K562 (cell line): ENCODE measurements at regions not wholly inside any gene's neighbourhood (a gene's known extent, or its start where the extent isn't known, plus 50 kb on each side); places are given as distances from the start of the nearest gene placed in this dataset.

ENCODE experiments used
- ATAC-seq: fragments of 200-7000 bp; cut with Tn5 transposase; 3 replicates; pipeline ENCODE4 v1.9.1; 2020; ENCODE audit warnings: moderate library complexity
- BruUV-seq: library from RNA; stranded (reverse); fragments of 400-500 nt; replicated peaks from 2 replicates; lab custom pipeline; 2021; lab: Mats Ljungman, UMichigan
- CTCF ChIA-PET: fragments of 300-600 bp; formaldehyde crosslinking; extraction: SDS; loops from one replicate; lab custom pipeline; 2021; ENCODE audit warnings: low intra/inter-chr PET ratio; lab: Yijun Ruan, JAX
- POLR2A ChIA-PET: fragments of 300-600, 350-650 bp; sonication (Branson Sonifier 250); formaldehyde crosslinking; extraction: SDS; loops from one replicate; lab custom pipeline; 2021; ENCODE audit warnings: antibody characterized with exemption, inconsistent platforms; lab: Yijun Ruan, JAX
- DNase-seq, 4 experiments: peaks; one replicate each; pipeline versions ENCODE4 v3.0.0 to v3.0.0-alpha.2; 2011 to 2018; ENCODE audit warnings: low spot score in 3 of 4, mixed read lengths in 3 of 4; ENCODE audit errors: extremely low read depth in 1 of 4
- FAIRE-seq: peaks from 2 replicates; lab custom pipeline; 2011; peaks lifted over from hg19 to GRCh38; lab: Jason Lieb, UNC
- H2AFZ ChIP-seq: 2 replicates; pipeline ENCODE4 v1.6.0; 2011; ENCODE audit warnings: low read depth, low read length, control low read depth, inconsistent platforms
- H3K27ac ChIP-seq: fragments of 200-600 bp; 3 replicates; pipeline ENCODE4 v1.8.0; 2011; ENCODE audit warnings: low read depth, mild to moderate bottlenecking, control low read depth, inconsistent platforms, low read length, moderate library complexity, mixed read lengths; ENCODE audit errors: extremely low read depth
- H3K27me3 ChIP-seq, 2 experiments: fragments of 300-600 bp in 1 of 2; 2 replicates in 1 of 2; 3 replicates in 1 of 2; pipeline versions ENCODE4 v1.6.0 to v1.8.0; 2011; ENCODE audit warnings: inconsistent platforms in 2 of 2, low read length in 2 of 2, mild to moderate bottlenecking in 1 of 2, mixed read lengths in 1 of 2, moderate library complexity in 1 of 2; ENCODE audit not compliant: control insufficient read depth in 2 of 2, insufficient read depth in 2 of 2
- H3K36me3 ChIP-seq: fragments of 300-600 bp; 3 replicates; pipeline ENCODE4 v1.8.0; 2011; ENCODE audit warnings: mild to moderate bottlenecking, low read length, inconsistent platforms; ENCODE audit not compliant: control insufficient read depth, insufficient read depth
- H3K4me1 ChIP-seq, 2 experiments: fragments of 200-600 bp in 1 of 2; replicated peaks in 1 of 2; 2 replicates in 1 of 2; 3 replicates in 1 of 2; pipeline versions ENCODE4 v1.5.1 to v1.8.0; 2011; ENCODE audit warnings: inconsistent platforms in 2 of 2, low read length in 2 of 2, mild to moderate bottlenecking in 1 of 2, mixed read lengths in 1 of 2, moderate library complexity in 1 of 2; ENCODE audit not compliant: control insufficient read depth in 2 of 2, insufficient read depth in 2 of 2
- H3K4me2 ChIP-seq: 2 replicates; pipeline ENCODE4 v1.6.1; 2011; ENCODE audit warnings: low read length, control low read depth, inconsistent platforms, mixed read lengths; ENCODE audit not compliant: insufficient read depth
- H3K4me3 ChIP-seq: fragments of 200-600 bp; sonication (generic), shearing (Covaris generic); 2 replicates; pipeline ENCODE4 v1.5.1; 2016; ENCODE audit warnings: control low read depth, inconsistent platforms
- H3K79me2 ChIP-seq: fragments of 200-600 bp; 3 replicates; pipeline ENCODE4 v1.8.0; 2011; ENCODE audit warnings: low read length, inconsistent platforms; ENCODE audit not compliant: control insufficient read depth, insufficient read depth
- H3K9ac ChIP-seq, 2 experiments: 2 replicates each; pipeline versions ENCODE4 v1.6.0 to v1.6.1; 2011; ENCODE audit warnings: low read depth in 2 of 2, low read length in 2 of 2, control low read depth in 1 of 2, inconsistent platforms in 1 of 2, mild to moderate bottlenecking in 1 of 2, mixed read lengths in 1 of 2; ENCODE audit not compliant: insufficient read depth in 1 of 2
- H3K9me1 ChIP-seq: one replicate; pipeline ENCODE4 v1.6.0; 2011; ENCODE audit warnings: inconsistent platforms, mild to moderate bottlenecking, low read length, moderate library complexity; ENCODE audit not compliant: control insufficient read depth, insufficient read depth
- H3K9me3 ChIP-seq: replicated peaks from 2 replicates; pipeline ENCODE4 v1.5.1; 2011; ENCODE audit warnings: low read depth, low read length, inconsistent platforms; ENCODE audit not compliant: control insufficient read depth, insufficient read depth
- H4K20me1 ChIP-seq: replicated peaks from 2 replicates; pipeline ENCODE4 v1.6.1; 2011; ENCODE audit warnings: low read length, inconsistent platforms, mixed read lengths; ENCODE audit not compliant: control insufficient read depth, insufficient read depth
- BRD9 ChIP-seq: fragments of 450-650 bp; IDR thresholded peaks from 2 replicates; pipeline ENCODE4 v1.6.1; 2018; ENCODE audit warnings: low read depth; ENCODE audit not compliant: partially characterized antibody
- FOS ChIP-seq: IDR thresholded peaks from 3 replicates; pipeline ENCODE4 v1.6.1; 2011; ENCODE audit not compliant: insufficient read length; ENCODE audit errors: extremely low read depth
- GTF2F1 ChIP-seq: IDR thresholded peaks from 2 replicates; pipeline ENCODE4 v1.6.1; 2011; ENCODE audit warnings: low read depth, low read length, improper control_type of control experiment
- HDAC2 ChIP-seq: fragments of 450-650 bp; IDR thresholded peaks from 2 replicates; pipeline ENCODE4 v1.6.1; 2016; ENCODE audit warnings: mild to moderate bottlenecking
- KDM1A ChIP-seq, 2 experiments: fragments of 450-650 bp; IDR thresholded peaks; 2 replicates each; pipeline ENCODE4 v1.6.1; 2016; ENCODE audit warnings: mild to moderate bottlenecking in 2 of 2
- KLF6 ChIP-seq: fragments of 250-450 bp; sonication (Bioruptor Pico); IDR thresholded peaks from 2 replicates; pipeline ENCODE4 v1.4.0; 2020; ENCODE audit warnings: mild to moderate bottlenecking, moderate library complexity, borderline replicate concordance
- MAFF ChIP-seq: IDR thresholded peaks from 2 replicates; pipeline ENCODE4 v1.6.1; 2012; ENCODE audit warnings: low read length, improper control_type of control experiment
- NCOA6 ChIP-seq: fragments of 450-650 bp; IDR thresholded peaks from 2 replicates; pipeline ENCODE4 v1.6.1; 2017; ENCODE audit warnings: mild to moderate bottlenecking
- RBM25 ChIP-seq: fragments of 200-400 bp; formaldehyde crosslinking; IDR thresholded peaks from 2 replicates; pipeline ENCODE4 v1.6.1; 2018; ENCODE audit warnings: low read length, low read depth, moderate library complexity; ENCODE audit not compliant: severe bottlenecking
- TARDBP ChIP-seq: fragments of 450-650 bp; IDR thresholded peaks from 2 replicates; pipeline ENCODE4 v1.6.1; 2016
- TFAM ChIP-seq: fragments of 250-450 bp; sonication (Bioruptor Pico); conservative IDR thresholded peaks from 2 replicates; pipeline ENCODE4 v1.5.0; 2021; ENCODE audit warnings: mild to moderate bottlenecking, moderate library complexity
- TOE1 ChIP-seq, 2 experiments: fragments of 450-650 bp in 1 of 2; sonication (generic) in 1 of 2; formaldehyde crosslinking in 1 of 2; IDR thresholded peaks; 2 replicates each; pipeline versions ENCODE4 v1.7.1 to v1.8.0; 2016 to 2022; ENCODE audit warnings: borderline replicate concordance in 2 of 2, mild to moderate bottlenecking in 2 of 2, antibody characterized with exemption in 1 of 2, inconsistent platforms in 1 of 2, low read depth in 1 of 2, missing genetic modification reagents in 1 of 2, moderate library complexity in 1 of 2
- ZFP1 ChIP-seq: fragments of 450-650 bp; formaldehyde crosslinking; IDR thresholded peaks from 2 replicates; pipeline ENCODE4 v1.4.0; 2020; ENCODE audit warnings: mild to moderate bottlenecking, mixed read lengths
- ZNF75A ChIP-seq: fragments of 450-650 bp; formaldehyde crosslinking; IDR thresholded peaks from 2 replicates; pipeline ENCODE4 v1.4.0; 2020; ENCODE audit warnings: mild to moderate bottlenecking
- in situ Hi-C: fragments of 300-500 bp; cut with MboI; formaldehyde crosslinking; loops from 4 replicates; pipeline ENCODE4 v1.15.0; 2018; ENCODE audit warnings: inconsistent platforms, mixed read lengths
- intact Hi-C: fragments of 100-400 bp; cut with micrococcal nuclease; formaldehyde crosslinking; loops from 2 replicates; pipeline ENCODE4 v1.14.2; 2022
- TF ChIP-seq, protein P1 (sequence below): fragments of 250-450 bp; sonication (Bioruptor Pico); IDR thresholded peaks from 2 replicates; pipeline ENCODE4 v1.5.1; 2021; ENCODE audit warnings: mild to moderate bottlenecking
- TF ChIP-seq, protein P2 (sequence below), 3 experiments: IDR thresholded peaks in 2 of 3; conservative IDR thresholded peaks in 1 of 3; 2 replicates each; pipeline ENCODE4 v1.5.1; 2011 to 2012; ENCODE audit warnings: low read length in 3 of 3, mild to moderate bottlenecking in 3 of 3, control low read depth in 2 of 3, improper control_type of control experiment in 1 of 3, inconsistent platforms in 1 of 3, low read depth in 1 of 3, mixed read lengths in 1 of 3, moderate library complexity in 1 of 3; ENCODE audit not compliant: insufficient read depth in 2 of 3

DNA sequence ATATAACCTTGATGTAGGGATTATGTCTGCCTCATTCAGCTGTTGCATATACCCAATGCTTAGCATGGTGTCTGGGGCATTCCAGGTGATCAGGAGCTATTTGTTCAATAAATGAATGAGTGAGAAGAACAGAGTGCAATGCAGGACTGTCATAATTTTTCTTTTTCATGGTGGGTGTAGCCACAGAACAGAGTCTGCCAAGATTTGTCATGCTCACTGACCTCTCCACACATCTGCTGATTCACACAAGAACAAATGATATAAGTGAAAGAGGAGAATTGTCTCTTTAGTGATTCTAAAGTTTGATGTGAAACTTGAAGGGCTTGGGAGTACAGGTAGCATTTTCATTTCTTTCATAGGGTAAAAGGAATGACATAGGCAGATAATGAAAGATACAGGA lies 64.4 kb upstream of the TEX13D start:
- no peak for FAIRE-seq
- CTCF ChIA-PET, result no interaction called here

More for the DNA sequence above, 64.4 kb upstream of the TEX13D start:
- no peak overlapping the region for H2AFZ ChIP-seq
- H3K9ac ChIP-seq, result no peak overlapping the region
- no peaks in the 10 kb centered on the region for H3K9me3 ChIP-seq
- TF ChIP-seq HDAC2 (no peak), BRD9 (no peak), KLF6 (CRISPR knock-in tag) (no peak), FOS (no peak), NCOA6 (no peak), MAFF (no peak), TARDBP (no peak), ZNF75A (no peak), TOE1 (IDR thresholded peaks at IDR 0.05; ENCODE audit: borderline replicate concordance) (no peak), TOE1 (CRISPR knock-in tag; IDR thresholded peaks at IDR 0.05; ENCODE audit: borderline replicate concordance, low read depth) (no peak), TFAM (CRISPR knock-in tag) (no peak), RBM25 (no peak), KDM1A (IDR thresholded peaks at IDR 0.05) (no peak), ZFP1 (CRISPR knock-in tag) (no peak), GTF2F1 (no peak)
- TF ChIP-seq, protein P1, sequence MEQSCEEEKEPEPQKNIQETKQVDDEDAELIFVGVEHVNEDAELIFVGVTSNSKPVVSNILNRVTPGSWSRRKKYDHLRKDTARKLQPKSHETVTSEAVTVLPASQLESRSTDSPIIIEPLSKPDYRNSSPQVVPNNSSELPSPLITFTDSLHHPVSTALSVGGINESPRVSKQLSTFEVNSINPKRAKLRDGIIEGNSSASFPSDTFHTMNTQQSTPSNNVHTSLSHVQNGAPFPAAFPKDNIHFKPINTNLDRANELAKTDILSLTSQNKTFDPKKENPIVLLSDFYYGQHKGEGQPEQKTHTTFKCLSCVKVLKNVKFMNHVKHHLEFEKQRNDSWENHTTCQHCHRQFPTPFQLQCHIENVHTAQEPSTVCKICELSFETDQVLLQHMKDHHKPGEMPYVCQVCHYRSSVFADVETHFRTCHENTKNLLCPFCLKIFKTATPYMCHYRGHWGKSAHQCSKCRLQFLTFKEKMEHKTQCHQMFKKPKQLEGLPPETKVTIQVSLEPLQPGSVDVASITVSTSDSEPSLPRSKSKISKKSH (CRISPR knock-in tag), result no peak
- TF ChIP-seq, protein P2, sequence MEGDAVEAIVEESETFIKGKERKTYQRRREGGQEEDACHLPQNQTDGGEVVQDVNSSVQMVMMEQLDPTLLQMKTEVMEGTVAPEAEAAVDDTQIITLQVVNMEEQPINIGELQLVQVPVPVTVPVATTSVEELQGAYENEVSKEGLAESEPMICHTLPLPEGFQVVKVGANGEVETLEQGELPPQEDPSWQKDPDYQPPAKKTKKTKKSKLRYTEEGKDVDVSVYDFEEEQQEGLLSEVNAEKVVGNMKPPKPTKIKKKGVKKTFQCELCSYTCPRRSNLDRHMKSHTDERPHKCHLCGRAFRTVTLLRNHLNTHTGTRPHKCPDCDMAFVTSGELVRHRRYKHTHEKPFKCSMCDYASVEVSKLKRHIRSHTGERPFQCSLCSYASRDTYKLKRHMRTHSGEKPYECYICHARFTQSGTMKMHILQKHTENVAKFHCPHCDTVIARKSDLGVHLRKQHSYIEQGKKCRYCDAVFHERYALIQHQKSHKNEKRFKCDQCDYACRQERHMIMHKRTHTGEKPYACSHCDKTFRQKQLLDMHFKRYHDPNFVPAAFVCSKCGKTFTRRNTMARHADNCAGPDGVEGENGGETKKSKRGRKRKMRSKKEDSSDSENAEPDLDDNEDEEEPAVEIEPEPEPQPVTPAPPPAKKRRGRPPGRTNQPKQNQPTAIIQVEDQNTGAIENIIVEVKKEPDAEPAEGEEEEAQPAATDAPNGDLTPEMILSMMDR (IDR thresholded peaks at IDR 0.05 in 2 of 3, conservative IDR thresholded peaks at IDR 0.05 in 1 of 3; ENCODE audit: insufficient read depth in 2 of 3, low read depth in 1 of 3, low read length in 3 of 3), result no peak
- H3K27ac ChIP-seq, result no peak overlapping the region
- H4K20me1 ChIP-seq, result no peaks in the 10 kb centered on the region
- no peak overlapping the region for H3K4me3 ChIP-seq
- POLR2A ChIA-PET, result no interaction called here
- H3K4me1 ChIP-seq, result no peaks in the 10 kb centered on the region
- no TSS peak for BruUV-seq
- no peaks in the 10 kb centered on the region for H3K36me3 ChIP-seq
- intact Hi-C loops, result no loop called here
- H3K4me2 ChIP-seq, result no peak overlapping the region
- H3K27me3 ChIP-seq, result no peaks in the 10 kb centered on the region
- H3K79me2 ChIP-seq, result no peaks in the 10 kb centered on the region
- ATAC-seq, result no peak
- no peaks in the 10 kb centered on the region for H3K9me1 ChIP-seq
- no peak for DNase-seq
- in situ Hi-C loops, result no loop called here
